ENCODE measurements at regions not wholly inside any gene's neighbourhood (a gene's known extent, or its start where the extent isn't known, plus 50 kb on each side); places are given as distances from the start of the nearest gene placed in this dataset.
"Not testable (repeated sequence)": the region's sequence is repeated elsewhere in the genome, so short reads cannot be mapped to it uniquely, and the experiment has no call there.

DNA sequence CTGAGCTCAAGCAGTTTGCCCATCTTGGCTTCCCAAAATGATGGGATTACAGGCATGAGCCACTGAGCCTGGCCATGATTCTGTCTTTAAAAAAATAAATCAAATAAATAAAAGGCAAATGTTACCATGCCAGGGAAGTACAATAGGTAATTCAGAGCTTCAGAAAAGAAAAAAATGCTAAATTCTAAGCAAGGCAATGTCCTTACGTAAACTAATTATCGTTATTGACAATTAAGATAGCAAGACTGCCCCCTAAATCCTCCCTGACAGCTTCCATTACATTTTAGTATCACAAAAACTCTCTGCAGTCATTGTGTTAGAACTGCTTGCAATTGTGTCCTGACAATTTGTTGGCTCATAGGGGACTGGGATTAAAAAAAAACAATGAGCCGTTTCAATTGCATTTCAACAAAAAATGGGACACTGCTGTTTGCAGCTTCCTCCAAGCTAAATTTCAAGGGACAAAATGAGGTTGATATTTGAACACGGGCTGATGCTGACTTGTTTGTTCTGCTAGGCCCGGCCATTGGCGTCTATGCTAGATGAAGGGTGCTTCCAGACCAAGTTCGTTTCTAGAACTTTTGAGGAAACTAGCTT, 88.9 kb downstream of the MOGAT1 start:
- DNase-seq (ENCODE audit: low spot score in 2 of 2): no peak
- FAIRE-seq: no peak

- DNase-seq (ENCODE audit: low spot score in 2 of 2) (no peak), FAIRE-seq (no peak)
These were observed 90.4 kb downstream of the MOGAT1 start for GRCh38 chr2:222761888-222762287.

GRCh38 chr2:222762342-222762741, 90.9 kb downstream of the MOGAT1 start:
- FAIRE-seq: no peak
- no peak for DNase-seq (ENCODE audit: low spot score in 2 of 2)

GRCh38 chr2:222765883-222766282, 94.4 kb downstream of the MOGAT1 start:
- FAIRE-seq; DNase-seq (ENCODE audit: low spot score in 2 of 2): not testable (repeated sequence)

GRCh38 chr2:222768019-222768418, 92.8 kb upstream of the ACSL3 start:
- FAIRE-seq; DNase-seq (ENCODE audit: low spot score in 2 of 2): not testable (repeated sequence)

GRCh38 chr2:222769446-222769845, 91.4 kb upstream of the ACSL3 start:
- no peak for FAIRE-seq
- no peak for DNase-seq (ENCODE audit: low spot score in 2 of 2)

GRCh38 chr2:222769941-222770340, 90.9 kb upstream of the ACSL3 start:
- no peak for FAIRE-seq
- no peak for DNase-seq (ENCODE audit: low spot score in 2 of 2)

DNA sequence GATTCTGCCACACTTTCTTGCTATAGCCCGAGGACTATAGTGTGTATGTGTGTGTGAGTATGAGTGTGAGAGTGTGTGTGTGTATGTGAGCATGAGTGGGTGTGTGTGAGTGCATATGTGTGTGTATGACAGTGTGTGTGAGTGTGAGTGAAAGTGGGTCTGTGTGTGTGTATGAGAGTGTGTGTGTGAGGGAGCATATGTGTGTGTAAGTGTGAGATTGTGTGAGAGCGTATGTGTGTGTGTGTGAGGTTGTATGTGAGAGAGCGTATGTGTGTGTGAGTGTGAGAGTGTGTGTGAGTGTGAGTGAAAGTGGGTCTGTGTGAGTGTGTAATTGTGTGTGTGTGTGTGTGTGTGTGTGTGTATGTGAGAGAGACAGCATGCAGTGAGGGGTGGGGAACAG, 89.0 kb upstream of the ACSL3 start:
- DNase-seq (ENCODE audit: low spot score in 2 of 2) (no peak), FAIRE-seq (no peak)

GRCh38 chr2:222774941-222775340, 85.9 kb upstream of the ACSL3 start:
- FAIRE-seq (no peak), DNase-seq (ENCODE audit: low spot score in 2 of 2) (no peak)

DNA sequence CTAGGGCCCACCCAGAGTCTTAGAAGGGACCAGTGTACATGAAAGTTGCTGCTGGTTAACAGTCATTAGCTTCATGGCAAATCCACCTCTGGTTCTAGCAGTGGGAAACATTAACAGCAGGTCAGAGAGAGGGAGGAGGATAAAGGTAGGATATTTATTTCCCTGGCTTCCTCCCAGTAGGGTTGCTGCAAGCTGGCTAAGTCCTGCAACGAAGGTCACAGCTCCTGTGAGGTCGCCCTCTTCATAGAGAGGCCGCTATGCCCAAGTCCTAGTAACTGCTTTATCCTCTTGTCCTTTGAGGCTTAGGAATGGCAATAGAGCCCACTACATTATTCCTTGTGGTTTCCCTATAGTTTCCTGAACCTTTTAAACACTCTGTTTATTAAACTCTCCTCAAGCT, 84.0 kb upstream of the ACSL3 start:
- DNase-seq (ENCODE audit: low spot score in 2 of 2): no peak
- no peak for FAIRE-seq

- FAIRE-seq: no peak
These were observed 82.4 kb upstream of the ACSL3 start for GRCh38 chr2:222778400-222778799.

GRCh38 chr2:222779145-222779832, 81.5 kb upstream of the ACSL3 start:
- FAIRE-seq: no peak

More at GRCh38 chr2:222778400-222778799, 82.4 kb upstream of the ACSL3 start:
- no peak for DNase-seq (ENCODE audit: low spot score in 2 of 2)

GRCh38 chr2:222780051-222780450, 80.8 kb upstream of the ACSL3 start:
- DNase-seq (ENCODE audit: low spot score in 2 of 2) (no peak), FAIRE-seq (no peak)

More at GRCh38 chr2:222779145-222779832, 81.5 kb upstream of the ACSL3 start:
- no peak for DNase-seq (ENCODE audit: low spot score in 2 of 2)

- FAIRE-seq: no peak
- DNase-seq (ENCODE audit: low spot score in 2 of 2): no peak
These were observed 78.6 kb upstream of the ACSL3 start for GRCh38 chr2:222782201-222782730.

DNA sequence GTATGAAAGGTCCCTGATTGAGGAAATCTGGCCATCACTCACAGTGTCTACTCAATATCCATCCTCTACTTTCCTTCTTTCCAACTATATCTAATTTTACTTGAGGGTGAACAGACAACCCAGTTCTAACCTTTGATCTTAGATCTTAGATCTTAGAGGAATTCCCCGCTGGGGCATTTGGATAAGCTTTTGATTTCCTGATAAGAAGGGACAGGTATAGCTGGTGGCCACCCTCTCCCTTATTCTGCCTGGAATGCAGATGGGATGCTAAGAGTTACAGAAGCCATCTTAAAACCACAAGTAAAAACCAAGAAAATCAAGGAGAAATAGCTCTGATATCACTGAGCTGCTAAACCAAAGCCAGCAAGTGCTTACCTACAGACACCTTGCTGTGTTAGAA, 77.2 kb upstream of the ACSL3 start:
- FAIRE-seq (no peak), DNase-seq (ENCODE audit: low spot score in 2 of 2) (no peak)

GRCh38 chr2:222790932-222791331, 69.9 kb upstream of the ACSL3 start:
- FAIRE-seq (no peak), DNase-seq (ENCODE audit: low spot score in 2 of 2) (no peak)

DNA sequence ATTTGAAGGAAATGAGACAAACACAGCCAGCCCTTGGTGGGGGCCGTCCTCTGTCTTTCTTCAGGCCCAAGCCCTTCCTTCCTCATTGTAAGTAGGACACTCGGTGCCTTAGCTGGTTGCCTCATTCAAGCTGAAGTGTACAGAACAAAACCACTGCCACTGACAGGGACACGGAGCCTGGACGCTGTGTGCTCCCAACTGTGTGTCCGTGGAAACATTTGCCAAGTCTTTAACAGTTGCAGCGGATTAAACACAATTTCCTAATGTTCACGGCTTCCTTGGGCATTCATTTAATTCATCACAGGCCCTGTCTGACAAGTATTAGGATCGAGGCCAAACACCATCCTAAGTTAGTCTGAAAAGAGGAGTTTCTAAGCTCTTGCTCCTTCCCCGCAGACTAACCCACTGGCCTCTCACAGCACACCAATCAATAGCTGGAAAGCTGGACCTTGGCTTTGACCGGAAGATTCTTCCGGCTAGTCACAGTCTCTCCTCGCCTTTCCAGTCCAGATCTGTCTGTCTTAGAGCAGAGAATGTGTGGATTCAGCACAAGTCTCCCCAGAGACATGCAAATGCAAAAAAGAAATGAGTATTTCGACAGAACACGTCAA, 68.7 kb upstream of the ACSL3 start:
- DNase-seq (ENCODE audit: low spot score in 2 of 2) (peak in 1 of 2 donors; percentile 44), FAIRE-seq (no peak)

GRCh38 chr2:222794585-222795449, 66.0 kb upstream of the ACSL3 start:
- no peak for FAIRE-seq
- no peak for DNase-seq (ENCODE audit: low spot score in 2 of 2)

GRCh38 chr2:222795450-222796357, 65.1 kb upstream of the ACSL3 start:
- DNase-seq (ENCODE audit: low spot score in 2 of 2): no peak
- FAIRE-seq: no peak

Measured in frontal cortex (tissue), 3 donors.